Stomach (tissue), 4 donors: ENCODE measurements at regions not wholly inside any gene's neighbourhood (a gene's known extent, or its start where the extent isn't known, plus 50 kb on each side); places are given as distances from the start of the nearest gene placed in this dataset.

Experiments used
- EP300 ChIP-seq: sonication (generic); formaldehyde crosslinking; IDR thresholded peaks from one replicate; pipeline ENCODE4 v1.6.1; 2017; ENCODE audit warnings: antibody characterized with exemption
- POLR2AphosphoS5 ChIP-seq, 3 donors: sonication (generic); formaldehyde crosslinking; IDR thresholded peaks; one replicate each; pipeline ENCODE4 v1.6.1; 2016; ENCODE audit warnings: antibody characterized with exemption in 3 of 3
- TF ChIP-seq, protein P1 (sequence below), 7 experiments: fragments of 450-650 bp in 4 of 7; fragments of 200-600 bp in 3 of 7; sonication (generic) in 3 of 7; IDR thresholded peaks; one replicate each; pipeline ENCODE4 v1.5.1; 2016 to 2019; ENCODE audit warnings: antibody characterized with exemption in 7 of 7, control low read depth in 2 of 7, mild to moderate bottlenecking in 1 of 7

DNA sequence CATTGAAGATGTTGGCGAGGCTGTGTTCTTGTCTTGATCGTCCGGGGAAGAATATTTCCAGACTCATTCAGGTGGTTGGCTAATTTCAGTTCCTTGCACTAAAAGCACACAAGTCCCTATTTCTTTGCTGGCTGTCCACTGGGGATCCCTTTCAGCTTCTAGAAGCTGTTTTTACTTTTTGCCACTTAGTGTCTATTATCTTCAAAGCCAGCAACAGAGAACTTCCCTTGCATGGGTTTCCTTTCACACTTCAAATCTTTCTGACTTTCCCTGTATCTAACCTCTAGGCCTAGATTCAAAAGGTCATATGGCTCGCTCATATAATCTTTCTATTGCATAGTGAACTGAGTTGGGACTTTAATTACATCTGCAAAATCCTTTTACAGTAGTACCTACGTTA, 215.3 kb upstream of the PCDH9 start:
- TF ChIP-seq, protein P1, sequence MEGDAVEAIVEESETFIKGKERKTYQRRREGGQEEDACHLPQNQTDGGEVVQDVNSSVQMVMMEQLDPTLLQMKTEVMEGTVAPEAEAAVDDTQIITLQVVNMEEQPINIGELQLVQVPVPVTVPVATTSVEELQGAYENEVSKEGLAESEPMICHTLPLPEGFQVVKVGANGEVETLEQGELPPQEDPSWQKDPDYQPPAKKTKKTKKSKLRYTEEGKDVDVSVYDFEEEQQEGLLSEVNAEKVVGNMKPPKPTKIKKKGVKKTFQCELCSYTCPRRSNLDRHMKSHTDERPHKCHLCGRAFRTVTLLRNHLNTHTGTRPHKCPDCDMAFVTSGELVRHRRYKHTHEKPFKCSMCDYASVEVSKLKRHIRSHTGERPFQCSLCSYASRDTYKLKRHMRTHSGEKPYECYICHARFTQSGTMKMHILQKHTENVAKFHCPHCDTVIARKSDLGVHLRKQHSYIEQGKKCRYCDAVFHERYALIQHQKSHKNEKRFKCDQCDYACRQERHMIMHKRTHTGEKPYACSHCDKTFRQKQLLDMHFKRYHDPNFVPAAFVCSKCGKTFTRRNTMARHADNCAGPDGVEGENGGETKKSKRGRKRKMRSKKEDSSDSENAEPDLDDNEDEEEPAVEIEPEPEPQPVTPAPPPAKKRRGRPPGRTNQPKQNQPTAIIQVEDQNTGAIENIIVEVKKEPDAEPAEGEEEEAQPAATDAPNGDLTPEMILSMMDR (IDR thresholded peaks at IDR 0.05) = no peak
- TF ChIP-seq EP300 (no peak), POLR2AphosphoS5 (IDR thresholded peaks at IDR 0.05) (no peak)
